Mesendoderm (in vitro differentiated cells): ENCODE measurements at regions not wholly inside any gene's neighbourhood (a gene's known extent, or its start where the extent isn't known, plus 50 kb on each side); places are given as distances from the start of the nearest gene placed in this dataset.

Source experiments
- DNase-seq: peaks from one replicate; pipeline ENCODE4 v3.0.0; 2013
- H2AK5ac ChIP-seq: 2 replicates; pipeline ENCODE4 v1.6.1; 2013; ENCODE audit warnings: low read length, inconsistent platforms
- H2BK120ac ChIP-seq: 2 replicates; pipeline ENCODE4 v1.6.1; 2013; ENCODE audit warnings: low read depth, mild to moderate bottlenecking, low read length, moderate library complexity, mixed read lengths
- H2BK15ac ChIP-seq: replicated peaks from 2 replicates; pipeline ENCODE4 v1.6.1; 2013; ENCODE audit warnings: low read depth, mild to moderate bottlenecking, moderate library complexity
- H2BK5ac ChIP-seq: 2 replicates; pipeline ENCODE4 v1.6.1; 2013; ENCODE audit warnings: low read length, inconsistent platforms
- H3K18ac ChIP-seq: 2 replicates; pipeline ENCODE4 v1.6.1; 2013; ENCODE audit warnings: mild to moderate bottlenecking, low read length, mixed read lengths
- H3K23ac ChIP-seq: one replicate; pipeline ENCODE4 v1.6.1; 2013; ENCODE audit warnings: low read length
- H3K27ac ChIP-seq: 2 replicates; pipeline ENCODE4 v1.5.1; 2013; ENCODE audit warnings: low read depth, mild to moderate bottlenecking, inconsistent platforms, low read length, moderate library complexity
- H3K27me3 ChIP-seq: 2 replicates; pipeline ENCODE4 v1.6.1; 2013; ENCODE audit warnings: low read length, control low read depth, mild to moderate bottlenecking, inconsistent platforms; ENCODE audit not compliant: insufficient read depth, poor library complexity
- H3K36me3 ChIP-seq: 2 replicates; pipeline ENCODE4 v1.6.1; 2013; ENCODE audit warnings: low read length, inconsistent platforms; ENCODE audit not compliant: control insufficient read depth, insufficient read depth
- H3K4ac ChIP-seq: one replicate; pipeline ENCODE4 v1.6.1; 2013; ENCODE audit warnings: low read depth, mild to moderate bottlenecking, low read length, moderate library complexity
- H3K4me1 ChIP-seq: 2 replicates; pipeline ENCODE4 v1.6.1; 2013; ENCODE audit warnings: low read depth, low read length, inconsistent platforms; ENCODE audit not compliant: control insufficient read depth
- H3K4me2 ChIP-seq: 2 replicates; pipeline ENCODE4 v1.6.1; 2013; ENCODE audit warnings: low read length
- H3K4me3 ChIP-seq: 2 replicates; pipeline ENCODE4 v1.5.1; 2013; ENCODE audit warnings: mild to moderate bottlenecking, low read length
- H3K56ac ChIP-seq: one replicate; pipeline ENCODE4 v1.6.1; 2013; ENCODE audit warnings: low read length
- H3K79me1 ChIP-seq: 2 replicates; pipeline ENCODE4 v1.6.1; 2013; ENCODE audit warnings: low read length, inconsistent platforms
- H3K79me2 ChIP-seq: 2 replicates; pipeline ENCODE4 v1.6.1; 2013; ENCODE audit warnings: mild to moderate bottlenecking, low read length; ENCODE audit not compliant: control insufficient read depth, insufficient read depth
- H3K9ac ChIP-seq: 2 replicates; pipeline ENCODE4 v1.6.1; 2013; ENCODE audit warnings: low read length, inconsistent platforms
- H4K5ac ChIP-seq: one replicate; pipeline ENCODE4 v1.6.1; 2013; ENCODE audit warnings: low read length
- H4K8ac ChIP-seq: one replicate; pipeline ENCODE4 v1.6.1; 2013; ENCODE audit warnings: low read depth, mild to moderate bottlenecking, control low read depth, low read length, moderate library complexity
- WGBS: extraction: QIAGEN DNeasy Blood & Tissue Kit; methylation state at CpG from one replicate; pipeline ENCODE4 v1.1.7; 2013; ENCODE audit warnings: low lambda C conversion rate, missing lambda C conversion rate; ENCODE audit not compliant: insufficient coverage; ENCODE audit errors: extremely low coverage; 5-methylcytosine and 5-hydroxymethylcytosine counted together

- no peak overlapping the region for H3K27ac ChIP-seq
- H2BK120ac ChIP-seq, result no peak overlapping the region
- H3K56ac ChIP-seq, result no peak overlapping the region
- H4K8ac ChIP-seq, result no peak overlapping the region
- no peak overlapping the region for H2BK5ac ChIP-seq
- H4K5ac ChIP-seq, result no peak overlapping the region
- no peak for DNase-seq
- H3K4me3 ChIP-seq, result no peak overlapping the region
- no peak overlapping the region for H2BK15ac ChIP-seq
- no peaks in the 10 kb centered on the region for H3K36me3 ChIP-seq
- WGBS, result 100% methylated on average over 1 of the region's 5 CpGs
- no peaks in the 10 kb centered on the region for H3K79me1 ChIP-seq
- no peaks in the 10 kb centered on the region for H3K4me1 ChIP-seq
- no peak overlapping the region for H3K18ac ChIP-seq
- no peak overlapping the region for H3K9ac ChIP-seq
- H3K4ac ChIP-seq, result no peak overlapping the region
- H2AK5ac ChIP-seq, result no peak overlapping the region
- H3K79me2 ChIP-seq, result no peaks in the 10 kb centered on the region
- no peak overlapping the region for H3K23ac ChIP-seq
- H3K27me3 ChIP-seq, result no peaks in the 10 kb centered on the region
- H3K4me2 ChIP-seq, result no peak overlapping the region
Observed at GRCh38 chr21:14308234-14308633, 74.7 kb downstream of the HSPA13 start.

GRCh38 chr21:14306126-14306907 is 76.6 kb downstream of the HSPA13 start:
- H3K18ac ChIP-seq, result no peak overlapping the region
- DNase-seq, result peak; percentile 31
- H2BK120ac ChIP-seq, result no peak overlapping the region
- no peak overlapping the region for H2BK5ac ChIP-seq
- no peak overlapping the region for H2BK15ac ChIP-seq
- no peak overlapping the region for H3K9ac ChIP-seq
- no peaks in the 10 kb centered on the region for H3K36me3 ChIP-seq
- no peak overlapping the region for H3K23ac ChIP-seq
- H3K27me3 ChIP-seq, result no peaks in the 10 kb centered on the region
- no peak overlapping the region for H4K5ac ChIP-seq
- no peak overlapping the region for H3K56ac ChIP-seq
- H4K8ac ChIP-seq, result no peak overlapping the region
- no peak overlapping the region for H2AK5ac ChIP-seq
- no peaks in the 10 kb centered on the region for H3K79me2 ChIP-seq
- no peak overlapping the region for H3K4me2 ChIP-seq
- H3K4me3 ChIP-seq, result no peak overlapping the region
- WGBS, result no CpG with 5 or more reads among the region's 5 CpGs
- no peak overlapping the region for H3K4ac ChIP-seq
- H3K4me1 ChIP-seq, result no peaks in the 10 kb centered on the region
- no peaks in the 10 kb centered on the region for H3K79me1 ChIP-seq
- H3K27ac ChIP-seq, result no peak overlapping the region

- no peaks in the 10 kb centered on the region for H3K36me3 ChIP-seq
- no peak overlapping the region for H3K56ac ChIP-seq
- no peak overlapping the region for H3K18ac ChIP-seq
- H2BK5ac ChIP-seq, result no peak overlapping the region
- no peak overlapping the region for H2AK5ac ChIP-seq
- H3K27ac ChIP-seq, result no peak overlapping the region
- no peak overlapping the region for H3K4ac ChIP-seq
- H3K27me3 ChIP-seq, result no peaks in the 10 kb centered on the region
- no peak overlapping the region for H2BK120ac ChIP-seq
- peak; percentile 16 for DNase-seq
- H4K8ac ChIP-seq, result no peak overlapping the region
- no peaks in the 10 kb centered on the region for H3K79me1 ChIP-seq
- WGBS, result no CpG with 5 or more reads among the region's 8 CpGs
- no peaks in the 10 kb centered on the region for H3K4me1 ChIP-seq
- no peak overlapping the region for H3K4me3 ChIP-seq
- H3K23ac ChIP-seq, result no peak overlapping the region
- no peak overlapping the region for H2BK15ac ChIP-seq
- no peaks in the 10 kb centered on the region for H3K79me2 ChIP-seq
- no peak overlapping the region for H3K9ac ChIP-seq
- H4K5ac ChIP-seq, result no peak overlapping the region
- no peak overlapping the region for H3K4me2 ChIP-seq
Observed at GRCh38 chr21:14303731-14304488, 79.0 kb downstream of the HSPA13 start.

- Histone ChIP-seq H3K4me2 (no peak overlapping the region), H3K9ac (no peak overlapping the region), H4K5ac (no peak overlapping the region), H3K27me3 (no peaks in the 10 kb centered on the region), H2BK15ac (no peak overlapping the region), H3K4me3 (no peak overlapping the region), H2BK5ac (no peak overlapping the region), H3K18ac (no peak overlapping the region), H3K79me1 (no peaks in the 10 kb centered on the region), H3K4me1 (no peaks in the 10 kb centered on the region), H2BK120ac (no peak overlapping the region), H4K8ac (no peak overlapping the region), H2AK5ac (no peak overlapping the region), H3K4ac (no peak overlapping the region), H3K36me3 (no peaks in the 10 kb centered on the region), H3K79me2 (no peaks in the 10 kb centered on the region), H3K56ac (no peak overlapping the region), H3K27ac (no peak overlapping the region), H3K23ac (no peak overlapping the region)
- WGBS, result no CpG with 5 or more reads among the region's 1 CpG
- no peak for DNase-seq
Observed at GRCh38 chr21:14300074-14300473, 82.9 kb downstream of the HSPA13 start.

GRCh38 chr21:14290576-14290975 is 74.6 kb downstream of the RBM11 start:
- Histone ChIP-seq H4K5ac (no peak overlapping the region), H3K23ac (no peak overlapping the region), H2BK15ac (no peak overlapping the region), H3K9ac (no peak overlapping the region), H3K56ac (no peak overlapping the region), H2BK120ac (no peak overlapping the region), H2BK5ac (no peak overlapping the region), H2AK5ac (no peak overlapping the region), H3K4me3 (no peak overlapping the region), H3K4me2 (no peak overlapping the region), H3K27me3 (no peaks in the 10 kb centered on the region), H3K79me1 (no peaks in the 10 kb centered on the region), H3K27ac (no peak overlapping the region), H3K4ac (no peak overlapping the region), H3K18ac (no peak overlapping the region), H3K79me2 (no peaks in the 10 kb centered on the region), H3K4me1 (no peaks in the 10 kb centered on the region), H4K8ac (no peak overlapping the region), H3K36me3 (no peaks in the 10 kb centered on the region)
- WGBS, result no CpG with 5 or more reads among the region's 4 CpGs
- DNase-seq, result no peak
